GM06990 (cell line): ENCODE measurements at regions not wholly inside any gene's neighbourhood (a gene's known extent, or its start where the extent isn't known, plus 50 kb on each side); places are given as distances from the start of the nearest gene placed in this dataset.

Experiments used
- DNase-seq: peaks from one replicate; pipeline ENCODE4 v3.0.0-alpha.2; 2011; ENCODE audit not compliant: insufficient read length; ENCODE audit errors: extremely low read depth
- H3K27me3 ChIP-seq: replicated peaks from 2 replicates; pipeline ENCODE4 v1.6.0; 2011; ENCODE audit warnings: low read length; ENCODE audit not compliant: control insufficient read depth, insufficient read depth
- H3K36me3 ChIP-seq: 2 replicates; pipeline ENCODE4 v1.5.1; 2011; ENCODE audit warnings: low read length; ENCODE audit not compliant: control insufficient read depth, insufficient read depth
- H3K4me3 ChIP-seq: replicated peaks from 2 replicates; pipeline ENCODE4 v1.5.1; 2011; ENCODE audit warnings: low read depth, mild to moderate bottlenecking, control low read depth, low read length
- CTCF ChIP-seq: IDR thresholded peaks from 2 replicates; pipeline ENCODE4 v1.5.1; 2011; ENCODE audit warnings: low read length, control low read depth, mild to moderate bottlenecking, inconsistent platforms; ENCODE audit not compliant: insufficient read depth, poor library complexity, severe bottlenecking

- DNase-seq, result no peak
- Histone ChIP-seq H3K4me3 (no peak overlapping the region), H3K27me3 (no peaks in the 10 kb centered on the region; the same call in 1 of the 2 replicates), H3K36me3 (no peaks in the 10 kb centered on the region)
- TF ChIP-seq CTCF, result no peak
Observed at GRCh38 chr12:80045594-80045993, 53.7 kb upstream of the OTOGL start.

- peak; percentile 5 for DNase-seq
- Histone ChIP-seq H3K4me3 (no peak overlapping the region), H3K27me3 (no peaks in the 10 kb centered on the region), H3K36me3 (no peaks in the 10 kb centered on the region)
- no peak for TF ChIP-seq CTCF
Observed at GRCh38 chr12:80044694-80045046, 54.7 kb upstream of the OTOGL start.

GRCh38 chr12:80041692-80042091 is 57.6 kb upstream of the OTOGL start:
- no peak for TF ChIP-seq CTCF
- DNase-seq, result no peak
- no peak overlapping the region for H3K4me3 ChIP-seq
- no peaks in the 10 kb centered on the region for H3K27me3 ChIP-seq
- no peaks in the 10 kb centered on the region for H3K36me3 ChIP-seq

- no peak for TF ChIP-seq CTCF
- Histone ChIP-seq H3K36me3 (no peaks in the 10 kb centered on the region), H3K27me3 (no peaks in the 10 kb centered on the region), H3K4me3 (no peak overlapping the region)
- no peak for DNase-seq
Observed at GRCh38 chr12:80041071-80041470, 58.3 kb upstream of the OTOGL start.

- no peak for TF ChIP-seq CTCF
- Histone ChIP-seq H3K27me3 (no peaks in the 10 kb centered on the region), H3K4me3 (no peak overlapping the region), H3K36me3 (no peaks in the 10 kb centered on the region)
- no peak for DNase-seq
Observed at GRCh38 chr12:80040075-80040738, 59.1 kb upstream of the OTOGL start.

GRCh38 chr12:80038062-80038560 is 61.2 kb upstream of the OTOGL start:
- TF ChIP-seq CTCF, result no peak
- H3K4me3 ChIP-seq, result no peak overlapping the region
- no peaks in the 10 kb centered on the region for H3K36me3 ChIP-seq
- DNase-seq, result no peak
- no peaks in the 10 kb centered on the region for H3K27me3 ChIP-seq
